Omental fat pad (tissue), 3 donors: ENCODE measurements at regions not wholly inside any gene's neighbourhood (a gene's known extent, or its start where the extent isn't known, plus 50 kb on each side); places are given as distances from the start of the nearest gene placed in this dataset.
"Not testable (repeated sequence)": the region's sequence is repeated elsewhere in the genome, so short reads cannot be mapped to it uniquely, and the experiment has no call there.

Experiments
- ATAC-seq: fragments of 150-250 bp; one replicate; pipeline ENCODE4 v1.9.1; 2016; ENCODE audit warnings: mild to moderate bottlenecking, moderate library complexity; ENCODE audit not compliant: low FRiP score
- DNase-seq: peaks from one replicate; pipeline ENCODE4 v3.0.0-alpha.2; 2019; ENCODE audit warnings: low spot score
- CTCF ChIP-seq, 3 donors: fragments of 450-650 bp; IDR thresholded peaks; one replicate each; pipeline ENCODE4 v1.5.1; 2016 to 2017; ENCODE audit warnings: antibody characterized with exemption in 3 of 3, mild to moderate bottlenecking in 3 of 3, moderate library complexity in 2 of 3

GRCh38 chrX:34341258-34341657, 209.1 kb upstream of the FAM47A start:
- DNase-seq (no peak), ATAC-seq (no peak)
- TF ChIP-seq CTCF (IDR thresholded peaks at IDR 0.05), result no peak

- TF ChIP-seq CTCF (IDR thresholded peaks at IDR 0.05), result no peak
- DNase-seq (no peak), ATAC-seq (no peak)
Measured at GRCh38 chrX:34338046-34338445, 205.9 kb upstream of the FAM47A start.

GRCh38 chrX:34335376-34335775, 203.3 kb upstream of the FAM47A start:
- ATAC-seq, result not testable (repeated sequence)

GRCh38 chrX:34332334-34332733, 200.2 kb upstream of the FAM47A start:
- DNase-seq, result no peak

More at GRCh38 chrX:34335376-34335775, 203.3 kb upstream of the FAM47A start:
- not testable (repeated sequence) for DNase-seq

GRCh38 chrX:34325460-34325859, 193.3 kb upstream of the FAM47A start:
- ATAC-seq (no peak), DNase-seq (no peak)
- TF ChIP-seq CTCF (IDR thresholded peaks at IDR 0.05), result no peak

More at GRCh38 chrX:34332334-34332733, 200.2 kb upstream of the FAM47A start:
- no peak for TF ChIP-seq CTCF (IDR thresholded peaks at IDR 0.05)
- no peak for ATAC-seq

- not testable (repeated sequence) for ATAC-seq, DNase-seq
Measured at GRCh38 chrX:34320424-34320823, 188.3 kb upstream of the FAM47A start.

GRCh38 chrX:34300871-34301270, 168.8 kb upstream of the FAM47A start:
- no peak for TF ChIP-seq CTCF (IDR thresholded peaks at IDR 0.05)
- no peak for ATAC-seq
- no peak for DNase-seq

- TF ChIP-seq CTCF (IDR thresholded peaks at IDR 0.05), result no peak
- ATAC-seq (no peak), DNase-seq (no peak)
Measured at GRCh38 chrX:34299451-34299967, 167.4 kb upstream of the FAM47A start.
